SU-DHL-6 (cell line): ENCODE measurements at regions not wholly inside any gene's neighbourhood (a gene's known extent, or its start where the extent isn't known, plus 50 kb on each side); places are given as distances from the start of the nearest gene placed in this dataset.

ENCODE experiments used
- CTCF ChIP-seq: fragments of 200-600 bp; sonication (generic); IDR thresholded peaks from one replicate; pipeline ENCODE4 v1.5.1; 2017; ENCODE audit warnings: antibody characterized with exemption, mild to moderate bottlenecking, low read length, moderate library complexity; ENCODE audit not compliant: insufficient read depth, poor library complexity, severe bottlenecking
- EZH2phosphoT487 ChIP-seq: fragments of 200-600 bp; sonication (generic), shearing (Covaris generic); conservative IDR thresholded peaks from 2 replicates; pipeline ENCODE4 v1.6.1; 2018; ENCODE audit warnings: mild to moderate bottlenecking, antibody characterized with exemption, low read length, moderate library complexity, mixed read lengths

GRCh38 chr4:29908276-29908675, 811.9 kb upstream of the PCDH7 start:
- TF ChIP-seq CTCF, result no peak
- TF ChIP-seq EZH2phosphoT487, result no peak
